Uterus (tissue), 2 donors: ENCODE measurements at regions not wholly inside any gene's neighbourhood (a gene's known extent, or its start where the extent isn't known, plus 50 kb on each side); places are given as distances from the start of the nearest gene placed in this dataset.

Source experiments
- POLR2A ChIP-seq, 2 donors: fragments of 450-650 bp; IDR thresholded peaks; one replicate each; pipeline ENCODE4 v1.6.1; 2016; ENCODE audit warnings: antibody characterized with exemption in 2 of 2, mild to moderate bottlenecking in 1 of 2, moderate library complexity in 1 of 2
- TF ChIP-seq, protein P1 (sequence below), 4 experiments: fragments of 200-600 bp in 2 of 4; fragments of 450-650 bp in 2 of 4; sonication (generic) in 2 of 4; IDR thresholded peaks; one replicate each; pipeline ENCODE4 v1.5.1; 2016 to 2019; ENCODE audit warnings: antibody characterized with exemption in 4 of 4, mild to moderate bottlenecking in 2 of 4, moderate library complexity in 1 of 4

DNA sequence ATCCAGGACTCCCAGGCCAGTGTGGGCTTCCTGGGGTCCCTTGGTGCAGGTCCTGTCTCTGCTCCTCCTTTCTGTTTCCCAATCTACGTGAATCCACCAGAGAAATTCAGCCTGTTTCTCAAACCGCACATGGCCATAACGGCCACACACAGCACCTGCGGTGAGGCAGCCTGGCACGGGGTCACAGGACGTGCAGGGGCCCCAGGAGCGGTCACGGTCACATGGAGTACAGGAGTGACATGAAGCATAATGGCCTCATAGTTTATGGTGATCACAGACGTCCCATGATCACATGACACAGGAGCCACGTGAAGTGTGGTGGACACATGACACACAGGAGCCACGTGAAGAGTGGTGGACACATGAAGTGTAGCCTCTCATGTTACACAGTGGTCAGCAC is 248.5 kb upstream of the IRX4 start:
- TF ChIP-seq POLR2A (IDR thresholded peaks at IDR 0.05), result no peak
- TF ChIP-seq, protein P1, sequence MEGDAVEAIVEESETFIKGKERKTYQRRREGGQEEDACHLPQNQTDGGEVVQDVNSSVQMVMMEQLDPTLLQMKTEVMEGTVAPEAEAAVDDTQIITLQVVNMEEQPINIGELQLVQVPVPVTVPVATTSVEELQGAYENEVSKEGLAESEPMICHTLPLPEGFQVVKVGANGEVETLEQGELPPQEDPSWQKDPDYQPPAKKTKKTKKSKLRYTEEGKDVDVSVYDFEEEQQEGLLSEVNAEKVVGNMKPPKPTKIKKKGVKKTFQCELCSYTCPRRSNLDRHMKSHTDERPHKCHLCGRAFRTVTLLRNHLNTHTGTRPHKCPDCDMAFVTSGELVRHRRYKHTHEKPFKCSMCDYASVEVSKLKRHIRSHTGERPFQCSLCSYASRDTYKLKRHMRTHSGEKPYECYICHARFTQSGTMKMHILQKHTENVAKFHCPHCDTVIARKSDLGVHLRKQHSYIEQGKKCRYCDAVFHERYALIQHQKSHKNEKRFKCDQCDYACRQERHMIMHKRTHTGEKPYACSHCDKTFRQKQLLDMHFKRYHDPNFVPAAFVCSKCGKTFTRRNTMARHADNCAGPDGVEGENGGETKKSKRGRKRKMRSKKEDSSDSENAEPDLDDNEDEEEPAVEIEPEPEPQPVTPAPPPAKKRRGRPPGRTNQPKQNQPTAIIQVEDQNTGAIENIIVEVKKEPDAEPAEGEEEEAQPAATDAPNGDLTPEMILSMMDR (IDR thresholded peaks at IDR 0.05), result no peak
